Glomerular visceral epithelial cell (primary cell): ENCODE measurements at regions not wholly inside any gene's neighbourhood (a gene's known extent, or its start where the extent isn't known, plus 50 kb on each side); places are given as distances from the start of the nearest gene placed in this dataset.

Source experiments
- DNase-seq: peaks from one replicate; pipeline ENCODE4 v3.0.0-alpha.2; 2016; ENCODE audit errors: extremely low spot score

- DNase-seq, result no peak
Measured at GRCh38 chr5:117245130-117245529, 670.5 kb upstream of the SEMA6A start.

DNA sequence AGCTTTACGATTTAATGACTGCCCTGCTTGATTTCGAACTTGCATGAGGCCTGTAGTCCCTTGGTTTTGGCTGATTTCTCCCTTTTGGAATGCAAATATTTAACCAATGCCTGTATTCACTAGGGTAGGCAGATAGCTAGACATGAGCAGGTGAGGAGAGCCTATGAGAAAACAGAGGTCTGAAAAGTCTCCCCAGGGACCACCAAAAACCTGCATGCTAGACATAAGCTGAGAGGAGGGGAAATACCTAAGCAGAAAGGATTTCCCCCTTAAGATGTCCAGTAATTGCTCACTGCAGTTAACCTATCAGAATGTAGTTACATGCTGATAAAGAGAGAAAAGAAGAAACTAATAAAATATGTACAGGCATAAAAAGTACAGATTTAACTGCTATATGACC, 667.4 kb upstream of the SEMA6A start:
- no peak for DNase-seq

- no peak for DNase-seq
Measured at GRCh38 chr5:117236941-117237340, 662.3 kb upstream of the SEMA6A start.

- DNase-seq, result no peak
Measured at GRCh38 chr5:117235786-117236185, 661.2 kb upstream of the SEMA6A start.

DNA sequence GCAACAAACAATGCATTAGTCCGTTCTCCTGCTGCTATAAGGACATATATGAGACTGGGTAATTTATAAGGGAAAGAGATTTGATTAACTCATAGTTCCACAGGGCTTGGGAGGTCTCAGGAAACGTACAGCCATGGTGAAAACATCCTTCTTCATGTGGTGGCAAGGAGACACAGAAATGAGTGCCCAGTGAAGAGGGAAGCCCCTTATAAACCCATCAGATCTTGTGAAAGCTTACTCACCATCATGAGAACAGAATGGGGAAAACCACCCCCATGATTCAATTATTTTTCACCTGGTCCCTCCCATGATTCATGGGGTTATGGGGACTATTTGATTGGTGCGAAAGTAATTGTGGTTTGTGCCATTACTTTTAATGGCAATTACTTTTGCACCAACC, 655.8 kb upstream of the SEMA6A start:
- DNase-seq, result no peak

GRCh38 chr5:117220730-117221129, 646.1 kb upstream of the SEMA6A start:
- peak; percentile 3 for DNase-seq

DNA sequence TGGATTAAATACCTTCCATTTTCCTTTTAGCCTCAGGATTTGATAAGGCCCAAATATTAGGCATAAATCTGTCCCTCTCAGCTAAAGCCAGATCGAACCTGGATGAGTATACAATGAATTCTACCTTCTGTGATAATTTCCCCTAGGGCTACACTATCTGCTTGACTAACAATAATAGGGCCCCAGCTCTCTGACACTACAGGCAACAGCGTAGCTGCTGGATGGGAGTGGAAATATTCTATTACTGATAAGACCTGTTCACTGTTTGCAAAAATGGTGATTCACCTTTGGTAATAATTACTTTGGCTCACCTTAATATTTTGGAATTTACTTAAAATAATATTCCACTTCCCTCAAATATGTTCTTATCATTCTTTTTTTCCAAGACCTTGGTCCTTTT, 644.2 kb upstream of the SEMA6A start:
- DNase-seq, result no peak

- no peak for DNase-seq
Measured at GRCh38 chr5:117212866-117213265, 638.2 kb upstream of the SEMA6A start.

DNA sequence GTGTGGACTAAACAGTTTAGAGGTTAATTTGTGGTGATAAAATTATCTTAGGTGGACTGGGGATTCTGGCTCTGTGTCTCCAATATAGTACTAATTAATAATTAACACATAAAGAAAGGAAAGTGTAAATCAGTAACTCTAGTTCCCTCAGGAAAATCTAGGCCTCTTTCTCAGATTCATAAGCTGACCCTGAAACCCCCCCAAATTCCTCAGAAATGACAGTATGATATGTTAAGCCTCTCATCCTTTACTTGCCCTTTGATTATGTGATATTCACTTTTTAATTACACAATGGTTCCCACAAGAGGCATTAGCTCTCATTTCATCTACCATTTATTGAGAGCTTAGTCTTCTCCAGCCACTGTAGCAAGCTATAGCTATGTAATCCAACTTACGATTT, 636.2 kb upstream of the SEMA6A start:
- DNase-seq, result no peak

DNA sequence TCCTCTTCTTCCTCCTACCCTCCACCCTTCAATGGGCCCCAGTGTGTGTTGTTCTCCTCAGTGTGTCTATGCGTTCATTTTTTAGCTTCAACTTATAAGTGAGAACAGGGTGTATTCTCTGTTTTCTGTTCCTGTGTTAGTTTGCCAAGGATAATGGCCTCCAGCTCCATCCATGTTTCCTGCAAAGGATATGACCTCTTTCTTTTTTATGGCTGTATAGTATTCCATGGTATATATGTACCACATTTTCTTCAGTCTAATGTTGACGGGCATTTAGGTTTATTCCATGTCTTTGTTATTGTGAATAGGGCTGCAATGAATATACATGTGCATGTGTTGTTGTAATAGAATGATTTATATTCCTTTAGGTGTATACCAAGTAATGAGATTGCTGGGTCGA, 634.9 kb upstream of the SEMA6A start:
- no peak for DNase-seq

DNA sequence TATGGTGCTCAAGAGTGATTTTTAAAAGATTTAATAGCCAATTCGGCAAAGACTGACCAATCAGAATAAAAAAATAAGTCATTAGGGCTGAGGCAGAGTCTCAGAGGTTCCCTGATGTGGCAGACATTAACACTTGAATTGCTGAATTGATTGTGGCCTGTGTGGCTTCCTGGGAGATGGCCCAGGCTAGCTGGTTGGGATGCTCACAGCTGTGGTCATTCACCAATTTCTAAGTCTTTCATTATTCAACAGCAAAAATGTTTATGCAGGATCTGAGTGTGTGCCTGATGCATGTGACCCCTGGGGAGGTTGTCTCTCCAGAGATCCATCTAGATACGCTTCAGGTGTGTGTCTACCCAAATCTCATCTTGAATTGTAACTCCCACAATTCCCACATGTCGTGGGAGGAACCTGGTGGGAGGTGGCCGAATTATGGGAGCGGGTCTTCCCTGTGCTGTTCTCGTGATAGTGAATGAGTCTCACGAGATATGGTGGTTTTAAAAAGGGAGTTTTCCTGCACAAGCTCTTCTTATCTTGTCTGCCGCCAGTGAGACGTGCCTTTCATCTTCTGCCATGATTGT, 632.6 kb upstream of the SEMA6A start:
- DNase-seq, result no peak

DNA sequence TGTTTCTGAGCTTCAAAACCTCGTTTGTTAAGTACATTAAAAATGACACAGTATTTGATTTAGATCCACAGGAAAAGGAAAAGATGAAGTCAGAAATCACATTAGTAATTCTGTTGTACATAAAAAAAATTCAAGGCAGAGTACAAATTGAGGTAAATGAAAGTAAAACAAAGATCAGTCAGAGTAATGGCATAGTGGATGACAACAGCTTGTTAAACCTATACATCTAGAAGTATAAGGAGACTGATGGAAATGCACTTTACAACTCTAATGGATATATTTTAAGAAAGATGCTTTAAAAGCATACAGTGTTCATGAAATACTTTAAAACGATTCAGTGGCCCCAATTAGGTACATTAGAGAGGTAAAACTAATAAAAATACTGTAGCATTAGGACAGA, 631.3 kb upstream of the SEMA6A start:
- DNase-seq, result no peak

- no peak for DNase-seq
Measured at GRCh38 chr5:117204926-117205869, 630.6 kb upstream of the SEMA6A start.

DNA sequence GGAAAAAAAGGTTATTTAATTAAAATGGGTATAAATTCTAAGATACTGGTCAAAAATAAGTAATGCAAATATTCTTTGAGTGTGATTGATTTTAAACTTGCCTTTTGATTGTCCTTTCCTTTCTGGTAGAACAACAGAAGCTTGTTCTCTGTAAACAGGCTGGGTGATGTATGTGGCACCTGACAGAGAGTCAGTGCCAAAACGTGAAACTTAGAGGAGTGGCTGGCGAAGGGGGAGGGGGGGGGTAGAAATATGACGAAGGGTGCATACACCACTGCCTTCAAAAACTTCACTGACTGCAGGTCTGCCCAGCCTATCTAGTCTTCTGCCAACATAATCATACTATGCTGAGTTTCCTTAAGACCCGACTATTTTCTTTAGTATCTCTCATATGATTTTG, 629.8 kb upstream of the SEMA6A start:
- DNase-seq, result no peak

GRCh38 chr5:117203584-117203983, 629.0 kb upstream of the SEMA6A start:
- no peak for DNase-seq

GRCh38 chr5:117201001-117201400, 626.4 kb upstream of the SEMA6A start:
- no peak for DNase-seq

GRCh38 chr5:117195076-117195475, 620.5 kb upstream of the SEMA6A start:
- DNase-seq, result no peak

GRCh38 chr5:117191251-117191650, 616.6 kb upstream of the SEMA6A start:
- DNase-seq, result no peak

DNA sequence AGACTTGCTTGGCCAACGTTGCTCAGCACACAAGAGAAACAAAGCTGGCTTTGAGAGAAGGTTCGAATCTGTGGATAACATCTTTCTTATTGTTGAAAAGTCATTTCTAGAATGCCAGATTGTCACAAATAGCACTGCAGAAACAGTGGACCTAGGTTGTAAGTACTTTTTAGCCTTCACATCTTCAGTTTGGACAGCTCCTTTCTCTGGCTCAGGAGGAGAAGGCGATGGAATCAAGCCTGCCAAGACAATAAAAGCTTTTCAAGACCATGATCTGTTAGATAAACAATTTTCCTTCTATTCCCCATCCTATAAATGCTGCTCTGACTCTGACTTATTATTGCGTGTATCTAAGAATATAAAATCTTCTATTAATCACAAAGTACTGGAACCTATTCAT, 615.2 kb upstream of the SEMA6A start:
- DNase-seq, result no peak

GRCh38 chr5:117188211-117188610, 613.6 kb upstream of the SEMA6A start:
- no peak for DNase-seq

DNA sequence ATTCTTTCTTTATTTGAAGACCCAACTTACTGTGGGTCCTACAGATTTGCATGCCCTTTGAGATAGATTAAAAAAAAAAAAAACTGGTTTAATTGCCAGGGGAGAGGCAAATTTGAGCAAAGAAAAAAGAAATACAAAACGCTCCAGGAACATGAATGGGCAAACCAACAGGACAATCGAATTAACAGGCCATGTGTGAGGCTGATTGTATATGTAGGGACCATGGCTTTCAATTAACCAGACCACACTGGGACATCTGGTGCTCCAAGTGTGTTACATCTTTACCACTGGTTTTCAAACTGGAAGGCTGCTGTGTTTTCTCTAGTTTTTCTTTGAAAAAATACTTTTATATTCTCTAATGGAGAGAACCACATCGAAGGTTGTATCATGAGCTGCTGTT, 612.1 kb upstream of the SEMA6A start:
- no peak for DNase-seq

- no peak for DNase-seq
Measured at GRCh38 chr5:117183326-117183725, 608.7 kb upstream of the SEMA6A start.

GRCh38 chr5:117182104-117182503, 607.5 kb upstream of the SEMA6A start:
- no peak for DNase-seq
